Smooth muscle cell (in vitro differentiated cells): ENCODE measurements at regions not wholly inside any gene's neighbourhood (a gene's known extent, or its start where the extent isn't known, plus 50 kb on each side); places are given as distances from the start of the nearest gene placed in this dataset.
A peak's percentile ranks its signal among the peaks of the same experiment; 100 is the strongest.

ENCODE experiments used
- DNase-seq: peaks from one replicate; lab custom pipeline; 2025; ENCODE audit not compliant: unreplicated experiment; lab: John Stamatoyannopoulos, UW
- H2AFZ ChIP-seq: fragments of 200-600 bp; sonication (generic); 2 replicates; pipeline ENCODE4 v1.6.0; 2016; ENCODE audit warnings: antibody characterized with exemption, low read depth, mild to moderate bottlenecking
- H3F3A ChIP-seq: fragments of 200-600 bp; sonication (generic); 2 replicates; pipeline ENCODE4 v1.6.0; 2017; ENCODE audit warnings: antibody characterized with exemption, low read depth
- H3K27ac ChIP-seq: fragments of 200-600 bp; sonication (generic); 2 replicates; pipeline ENCODE4 v1.5.1; 2016; ENCODE audit warnings: low read depth, mild to moderate bottlenecking
- H3K27me3 ChIP-seq: fragments of 200-600 bp; sonication (generic); 2 replicates; pipeline ENCODE4 v1.6.1; 2016; ENCODE audit warnings: low read depth, mild to moderate bottlenecking
- H3K36me3 ChIP-seq: fragments of 200-600 bp; sonication (generic); 2 replicates; pipeline ENCODE4 v1.5.1; 2016; ENCODE audit warnings: low read depth
- H3K4me1 ChIP-seq: fragments of 200-600 bp; sonication (generic); 2 replicates; pipeline ENCODE4 v1.5.1; 2016; ENCODE audit warnings: low read depth
- H3K4me2 ChIP-seq: fragments of 200-600 bp; sonication (generic); 2 replicates; pipeline ENCODE4 v1.6.0; 2016; ENCODE audit warnings: mild to moderate bottlenecking
- H3K4me3 ChIP-seq: fragments of 200-600 bp; sonication (generic); 2 replicates; pipeline ENCODE4 v1.5.1; 2016; ENCODE audit warnings: mild to moderate bottlenecking
- H3K79me2 ChIP-seq: fragments of 200-600 bp; sonication (generic); 2 replicates; pipeline ENCODE4 v1.6.0; 2016; ENCODE audit warnings: low read depth, mild to moderate bottlenecking
- H3K9ac ChIP-seq: fragments of 200-600 bp; sonication (generic); 2 replicates; pipeline ENCODE4 v1.6.0; 2016; ENCODE audit warnings: low read depth
- H3K9me3 ChIP-seq: fragments of 200-600 bp; sonication (generic); replicated peaks from 2 replicates; pipeline ENCODE4 v1.5.1; 2016; ENCODE audit warnings: low read depth
- H4K20me1 ChIP-seq: fragments of 200-600 bp; sonication (generic); 2 replicates; pipeline ENCODE4 v1.6.0; 2016; ENCODE audit warnings: low read depth
- CTCF ChIP-seq: fragments of 200-600 bp; sonication (generic); IDR thresholded peaks from 2 replicates; pipeline ENCODE4 v1.5.1; 2017; ENCODE audit warnings: borderline replicate concordance, mild to moderate bottlenecking, antibody characterized with exemption; ENCODE audit not compliant: insufficient read depth, poor library complexity, severe bottlenecking
- WGBS: methylation state at CpG from one replicate; pipeline ENCODE4 v1.1.7; 2016; ENCODE audit warnings: low lambda C conversion rate; 5-methylcytosine and 5-hydroxymethylcytosine counted together

- Histone ChIP-seq H3K27ac (no peak overlapping the region), H3K4me2 (no peak overlapping the region), H3K9ac (no peak overlapping the region), H3K27me3 (no peaks in the 10 kb centered on the region), H4K20me1 (no peaks in the 10 kb centered on the region), H3K79me2 (no peaks in the 10 kb centered on the region), H3K36me3 (no peaks in the 10 kb centered on the region), H3F3A (no peaks in the 10 kb centered on the region), H3K9me3 (no peaks in the 10 kb centered on the region), H3K4me3 (no peak overlapping the region), H2AFZ (no peak overlapping the region), H3K4me1 (no peaks in the 10 kb centered on the region)
- WGBS = 85% methylated on average over 3 of the region's 3 CpGs
- TF ChIP-seq CTCF = no peak
- no peak for DNase-seq
Observed at GRCh38 chr3:116929505-116930222, 220.1 kb downstream of the TUSC7 start.

GRCh38 chr3:116930786-116931185 is 221.2 kb downstream of the TUSC7 start:
- no peaks in the 10 kb centered on the region for H3K36me3 ChIP-seq
- no peak overlapping the region for H3K27ac ChIP-seq
- no peaks in the 10 kb centered on the region for H3K27me3 ChIP-seq
- no peak for DNase-seq
- H3K79me2 ChIP-seq = no peaks in the 10 kb centered on the region
- no peak overlapping the region for H3K9ac ChIP-seq
- no peaks in the 10 kb centered on the region for H3F3A ChIP-seq
- no peak overlapping the region for H3K4me3 ChIP-seq
- H3K9me3 ChIP-seq = no peaks in the 10 kb centered on the region
- H3K4me1 ChIP-seq = no peaks in the 10 kb centered on the region
- TF ChIP-seq CTCF = no peak
- no peak overlapping the region for H3K4me2 ChIP-seq
- peak overlapping the region; percentile 47 for H2AFZ ChIP-seq
- 10% methylated on average over 5 of the region's 5 CpGs for WGBS
- no peaks in the 10 kb centered on the region for H4K20me1 ChIP-seq

- no peak overlapping the region for H3K4me2 ChIP-seq
- H3K9ac ChIP-seq = no peak overlapping the region
- no peak for DNase-seq
- H4K20me1 ChIP-seq = no peaks in the 10 kb centered on the region
- no peaks in the 10 kb centered on the region for H3F3A ChIP-seq
- no peaks in the 10 kb centered on the region for H3K27me3 ChIP-seq
- WGBS = 90% methylated on average over 3 of the region's 3 CpGs
- no peaks in the 10 kb centered on the region for H3K36me3 ChIP-seq
- TF ChIP-seq CTCF = no peak
- H3K9me3 ChIP-seq = no peaks in the 10 kb centered on the region
- no peak overlapping the region for H3K27ac ChIP-seq
- no peak overlapping the region for H2AFZ ChIP-seq
- H3K4me1 ChIP-seq = no peaks in the 10 kb centered on the region
- H3K4me3 ChIP-seq = no peak overlapping the region
- no peaks in the 10 kb centered on the region for H3K79me2 ChIP-seq
Observed at GRCh38 chr3:116939091-116939490, 229.5 kb downstream of the TUSC7 start.

- Histone ChIP-seq H4K20me1 (no peaks in the 10 kb centered on the region), H2AFZ (no peak overlapping the region), H3K79me2 (no peaks in the 10 kb centered on the region), H3K9ac (no peak overlapping the region), H3K4me1 (no peaks in the 10 kb centered on the region), H3K4me3 (no peak overlapping the region), H3K27ac (no peak overlapping the region), H3K36me3 (no peaks in the 10 kb centered on the region), H3K27me3 (no peaks in the 10 kb centered on the region), H3K4me2 (no peak overlapping the region), H3F3A (no peaks in the 10 kb centered on the region), H3K9me3 (no peaks in the 10 kb centered on the region)
- TF ChIP-seq CTCF = no peak
- no peak for DNase-seq
Observed at GRCh38 chr3:116939550-116939949, 230.0 kb downstream of the TUSC7 start.
